ENCODE measurements at regions not wholly inside any gene's neighbourhood (a gene's known extent, or its start where the extent isn't known, plus 50 kb on each side); places are given as distances from the start of the nearest gene placed in this dataset.
"Not testable (repeated sequence)": the region's sequence is repeated elsewhere in the genome, so short reads cannot be mapped to it uniquely, and the experiment has no call there.

GRCh38 chr14:38040411-38040810 lies 167.3 kb upstream of the SSTR1 start:
- in situ Hi-C loops (cut with HindIII; ENCODE audit: low sequenced_read_pairs): no loop called here

GRCh38 chr14:38042322-38042721 lies 165.4 kb upstream of the SSTR1 start:
- in situ Hi-C loops (cut with HindIII; ENCODE audit: low sequenced_read_pairs): no loop called here

- in situ Hi-C loops (cut with HindIII; ENCODE audit: low sequenced_read_pairs): no loop called here
These were observed 163.0 kb upstream of the SSTR1 start for GRCh38 chr14:38044710-38045109.

GRCh38 chr14:38045461-38045860 lies 162.2 kb upstream of the SSTR1 start:
- in situ Hi-C loops (cut with HindIII; ENCODE audit: low sequenced_read_pairs): no loop called here

GRCh38 chr14:38046160-38046559 lies 161.5 kb upstream of the SSTR1 start:
- in situ Hi-C loops (cut with HindIII; ENCODE audit: low sequenced_read_pairs): no loop called here

GRCh38 chr14:38047195-38047902 lies 160.4 kb upstream of the SSTR1 start:
- in situ Hi-C loops (cut with HindIII; ENCODE audit: low sequenced_read_pairs): no loop called here

- in situ Hi-C loops (cut with HindIII; ENCODE audit: low sequenced_read_pairs): no loop called here
These were observed 154.0 kb upstream of the SSTR1 start for GRCh38 chr14:38053666-38054065.

- in situ Hi-C loops (cut with HindIII; ENCODE audit: low sequenced_read_pairs): no loop called here
These were observed 151.4 kb upstream of the SSTR1 start for GRCh38 chr14:38056270-38056669.

GRCh38 chr14:38062223-38062622 lies 145.5 kb upstream of the SSTR1 start:
- in situ Hi-C loops (cut with HindIII; ENCODE audit: low sequenced_read_pairs): not testable (repeated sequence)

GRCh38 chr14:38063711-38064320 lies 143.9 kb upstream of the SSTR1 start:
- in situ Hi-C loops (cut with HindIII; ENCODE audit: low sequenced_read_pairs): no loop called here

- in situ Hi-C loops (cut with HindIII; ENCODE audit: low sequenced_read_pairs): no loop called here
These were observed 142.5 kb upstream of the SSTR1 start for GRCh38 chr14:38065106-38065762.

- in situ Hi-C loops (cut with HindIII; ENCODE audit: low sequenced_read_pairs): no loop called here
These were observed 137.6 kb upstream of the SSTR1 start for GRCh38 chr14:38070061-38070588.

GRCh38 chr14:38073641-38074040 lies 134.1 kb upstream of the SSTR1 start:
- in situ Hi-C loops (cut with HindIII; ENCODE audit: low sequenced_read_pairs): no loop called here

GRCh38 chr14:38074081-38074480 lies 133.6 kb upstream of the SSTR1 start:
- in situ Hi-C loops (cut with HindIII; ENCODE audit: low sequenced_read_pairs): no loop called here

GRCh38 chr14:38074754-38075153 lies 132.9 kb upstream of the SSTR1 start:
- in situ Hi-C loops (cut with HindIII; ENCODE audit: low sequenced_read_pairs): no loop called here

GRCh38 chr14:38078393-38078792 lies 129.3 kb upstream of the SSTR1 start:
- in situ Hi-C loops (cut with HindIII; ENCODE audit: low sequenced_read_pairs): no loop called here

- in situ Hi-C loops (cut with HindIII; ENCODE audit: low sequenced_read_pairs): no loop called here
These were observed 128.4 kb upstream of the SSTR1 start for GRCh38 chr14:38079268-38079667.

- in situ Hi-C loops (cut with HindIII; ENCODE audit: low sequenced_read_pairs): no loop called here
These were observed 127.8 kb upstream of the SSTR1 start for GRCh38 chr14:38079886-38080285.

- in situ Hi-C loops (cut with HindIII; ENCODE audit: low sequenced_read_pairs): no loop called here
These were observed 127.0 kb upstream of the SSTR1 start for GRCh38 chr14:38080696-38081095.

- in situ Hi-C loops (cut with HindIII; ENCODE audit: low sequenced_read_pairs): no loop called here
These were observed 124.7 kb upstream of the SSTR1 start for GRCh38 chr14:38083039-38083438.

- in situ Hi-C loops (cut with HindIII; ENCODE audit: low sequenced_read_pairs): no loop called here
These were observed 118.6 kb upstream of the SSTR1 start for GRCh38 chr14:38089123-38089522.

GRCh38 chr14:38090506-38090905 lies 117.2 kb upstream of the SSTR1 start:
- in situ Hi-C loops (cut with HindIII; ENCODE audit: low sequenced_read_pairs): no loop called here
